CD4-positive, alpha-beta T cell treated with Interleukin-17A for 1 hour (primary cell): ENCODE measurements at regions not wholly inside any gene's neighbourhood (a gene's known extent, or its start where the extent isn't known, plus 50 kb on each side); places are given as distances from the start of the nearest gene placed in this dataset.

Source experiments
- DNase-seq: peaks from one replicate; pipeline ENCODE4 v3.0.0-alpha.2; 2020

DNA sequence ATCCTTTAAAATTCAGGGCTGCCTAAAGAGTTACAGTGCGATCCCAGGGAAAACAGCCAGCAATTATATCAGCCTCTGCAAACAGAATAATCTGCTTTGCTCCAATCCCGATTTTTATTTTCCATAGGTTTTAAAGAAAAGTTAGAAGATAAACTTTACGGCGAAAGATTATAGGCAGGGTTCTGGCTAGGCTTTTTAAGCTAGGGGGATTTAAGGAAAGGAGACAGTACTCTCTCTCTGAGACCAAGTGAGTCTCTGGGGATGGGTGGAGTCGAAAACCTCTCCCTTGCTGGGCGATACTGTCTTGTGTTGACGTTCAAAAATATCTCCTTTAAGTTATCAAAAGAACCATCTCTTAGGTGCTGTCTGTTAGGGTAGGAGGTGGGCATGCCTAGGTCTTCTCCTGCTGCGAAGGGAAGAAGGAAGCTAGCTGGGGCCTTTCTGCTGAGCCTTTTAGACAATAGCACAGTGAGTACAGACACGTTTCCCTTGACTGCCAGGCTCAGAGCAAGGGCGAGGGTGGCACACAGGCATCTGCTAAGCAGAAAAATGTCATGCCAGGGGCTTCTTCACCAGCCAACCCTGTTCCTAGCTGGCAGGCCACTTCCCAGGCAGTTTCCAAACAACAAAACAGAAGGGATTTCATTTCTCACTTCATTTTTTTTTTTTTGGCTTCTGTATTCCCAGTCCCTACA lies 167.9 kb upstream of the MAF start:
- no peak for DNase-seq

DNA sequence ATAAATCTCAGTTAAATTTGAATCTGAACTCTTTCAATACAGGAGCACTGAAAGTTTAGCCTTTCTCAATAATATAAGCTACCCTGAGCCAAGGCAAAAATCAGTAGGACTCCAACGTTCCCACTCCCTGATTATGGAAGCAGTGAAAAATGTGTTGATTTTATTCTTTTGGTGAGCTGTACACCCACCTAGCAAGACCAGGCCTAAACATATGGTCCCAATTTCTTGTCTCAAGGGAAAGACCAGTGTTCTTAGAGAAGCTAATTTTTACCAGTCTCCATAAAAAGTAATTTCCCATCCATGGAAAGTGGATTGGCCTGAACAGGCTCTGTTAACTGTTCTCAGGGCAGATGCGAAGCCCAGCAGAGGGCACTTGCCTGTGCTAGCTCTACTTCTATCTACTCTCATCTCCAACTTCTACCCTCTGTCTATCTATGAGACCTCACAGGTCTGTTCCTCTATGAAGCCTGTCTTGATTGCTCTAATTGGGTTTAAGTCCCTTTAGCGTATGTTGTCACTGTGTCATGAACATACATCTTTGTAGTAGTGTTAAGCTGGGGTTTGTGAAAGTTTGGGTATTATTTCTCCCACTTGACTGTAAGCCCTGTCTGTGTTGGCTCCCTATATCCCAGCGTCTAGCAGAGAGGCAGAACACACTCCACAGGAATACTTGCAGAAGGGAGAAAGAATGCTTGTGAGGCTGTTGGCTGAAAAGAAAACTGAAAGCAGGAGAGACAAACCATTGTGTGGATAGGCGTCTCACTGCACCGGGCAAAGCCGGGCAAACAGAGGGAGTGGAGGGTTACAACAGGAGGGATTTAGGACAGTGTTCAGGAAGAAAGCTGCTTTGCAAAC lies 167.1 kb upstream of the MAF start:
- DNase-seq: no peak

DNA sequence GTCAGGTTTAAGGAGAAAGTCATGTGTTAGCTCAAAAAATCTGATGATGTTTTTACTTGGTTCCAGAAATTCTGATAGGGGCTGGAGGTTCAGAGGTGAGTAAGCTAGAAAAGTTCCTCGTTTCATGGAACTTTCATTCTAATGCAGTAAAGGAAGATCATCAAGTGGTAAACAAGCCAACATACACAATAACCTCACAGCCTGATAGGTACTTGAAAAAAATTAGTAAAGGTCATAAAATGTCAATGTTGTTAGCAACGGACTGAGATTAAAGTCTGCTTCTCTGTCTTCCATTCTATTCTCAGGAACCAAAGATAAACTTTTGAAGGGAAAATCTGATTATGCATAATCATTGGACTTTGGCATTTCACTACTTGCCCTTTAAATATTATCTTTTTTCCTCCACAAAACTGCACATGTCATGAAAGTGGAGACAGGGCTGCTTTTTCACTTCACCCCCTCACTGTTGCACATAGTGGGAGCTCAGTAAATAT lies 165.4 kb upstream of the MAF start:
- no peak for DNase-seq

DNA sequence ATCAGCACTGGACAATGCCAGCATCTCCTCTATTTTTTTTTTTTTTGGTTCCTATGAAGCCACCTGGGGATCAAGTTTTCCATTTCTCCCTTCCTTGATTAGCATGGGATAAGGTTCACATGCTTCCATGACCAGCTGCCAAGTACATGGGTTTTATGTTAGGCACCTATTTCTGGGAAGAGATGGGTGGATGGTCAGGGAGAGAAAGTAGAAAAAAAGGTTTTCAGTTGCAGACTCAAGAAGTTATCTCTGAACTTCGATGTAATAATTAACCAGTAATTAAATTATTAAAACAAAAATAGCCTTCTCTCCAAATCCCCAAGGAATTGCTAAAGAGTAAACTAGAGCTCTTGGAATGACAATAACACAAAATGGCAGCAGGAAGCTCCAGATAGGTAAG lies 164.9 kb upstream of the MAF start:
- no peak for DNase-seq

DNA sequence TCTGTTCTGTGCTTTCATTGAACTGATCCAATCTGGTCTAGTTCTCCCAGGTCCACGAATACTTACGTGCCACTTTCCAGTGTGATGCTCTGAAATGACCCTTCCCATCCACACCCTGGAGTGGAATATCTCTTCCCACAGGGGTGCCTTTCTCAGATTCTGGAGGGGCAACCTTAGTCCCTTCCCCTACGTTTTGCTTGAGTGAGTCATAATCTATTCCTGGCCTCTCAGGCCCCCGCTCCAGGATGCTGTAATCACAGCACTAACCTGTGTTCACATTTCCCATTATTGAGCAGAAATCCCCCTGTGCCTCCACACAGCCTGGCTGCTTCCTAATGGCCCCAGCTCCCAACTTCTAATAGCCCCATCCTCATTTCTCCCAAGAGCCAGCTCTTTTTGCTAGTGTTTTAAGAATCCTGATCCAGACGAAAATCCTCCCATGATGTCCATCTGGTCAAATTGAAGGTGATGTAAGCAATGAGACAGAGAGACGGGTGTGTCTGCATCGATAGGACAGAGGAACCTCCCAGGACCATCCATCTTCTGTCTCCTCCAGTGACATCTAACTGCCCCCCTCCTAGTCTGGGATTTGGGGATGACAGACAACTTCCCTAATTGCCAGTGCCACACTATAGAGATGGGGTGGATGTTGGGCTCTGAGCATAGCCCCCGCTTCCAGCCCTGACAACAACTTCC lies 164.0 kb upstream of the MAF start:
- DNase-seq: no peak

DNA sequence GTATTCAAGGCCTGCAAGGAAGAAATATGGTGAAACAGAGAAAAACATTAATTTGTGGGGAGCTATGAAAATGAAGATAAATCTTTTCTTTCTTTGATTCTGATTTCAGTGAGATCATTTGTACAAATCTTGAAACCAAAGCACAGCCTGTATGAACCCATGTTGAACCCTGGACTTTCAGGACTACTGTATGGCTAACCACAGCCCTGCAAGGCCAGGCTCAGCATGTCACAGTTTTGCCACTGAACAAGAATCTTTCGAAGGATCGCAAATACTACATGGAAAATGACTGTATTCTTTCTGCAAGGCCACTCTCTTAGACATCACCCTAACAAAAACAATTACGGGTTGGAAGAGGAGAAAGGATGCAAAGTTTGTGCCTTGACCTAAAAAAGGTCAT lies 161.7 kb upstream of the MAF start:
- DNase-seq: no peak

- no peak for DNase-seq
These were observed 158.2 kb upstream of the MAF start for GRCh38 chr16:79758615-79759346.

GRCh38 chr16:79757968-79758367 lies 157.4 kb upstream of the MAF start:
- DNase-seq: no peak

DNA sequence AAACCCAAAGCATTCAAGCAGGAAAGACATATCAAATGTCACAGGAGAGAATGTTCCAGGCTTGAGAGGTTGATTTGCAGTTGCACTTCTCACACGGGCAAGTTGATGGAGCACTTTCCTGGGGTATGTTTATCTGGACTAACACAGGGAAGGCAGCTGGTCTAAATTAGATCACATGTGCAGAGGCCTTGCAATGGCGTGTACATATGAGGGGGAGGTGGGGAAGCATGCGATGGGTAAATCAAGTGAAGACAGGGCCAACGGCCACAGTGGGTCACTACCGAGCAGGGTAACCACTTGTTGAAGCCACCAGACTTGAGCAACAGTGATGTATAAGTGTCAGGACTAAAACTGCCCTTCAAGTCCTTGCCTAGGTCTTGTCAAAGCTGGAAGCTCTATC lies 156.6 kb upstream of the MAF start:
- DNase-seq: no peak

GRCh38 chr16:79756571-79756970 lies 156.0 kb upstream of the MAF start:
- no peak for DNase-seq

DNA sequence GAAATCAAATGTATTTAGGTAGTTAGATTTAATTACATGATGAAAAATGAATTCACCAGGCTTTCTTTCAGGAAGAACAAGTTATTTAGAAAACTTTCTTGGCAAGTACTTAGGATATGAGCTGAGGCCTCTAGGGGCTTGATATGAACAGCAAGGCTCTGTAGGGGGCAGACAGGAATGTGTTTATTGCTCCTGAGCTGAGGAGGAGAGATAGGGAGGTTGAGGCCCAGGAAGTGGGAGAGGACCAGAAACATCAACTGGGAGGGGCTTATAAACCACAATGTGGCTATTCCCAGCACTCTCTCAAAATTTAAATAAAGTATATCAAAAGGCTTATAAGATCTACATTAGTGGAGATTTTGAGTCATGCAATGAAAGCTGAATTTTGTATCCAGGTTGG lies 154.0 kb upstream of the MAF start:
- DNase-seq: no peak

DNA sequence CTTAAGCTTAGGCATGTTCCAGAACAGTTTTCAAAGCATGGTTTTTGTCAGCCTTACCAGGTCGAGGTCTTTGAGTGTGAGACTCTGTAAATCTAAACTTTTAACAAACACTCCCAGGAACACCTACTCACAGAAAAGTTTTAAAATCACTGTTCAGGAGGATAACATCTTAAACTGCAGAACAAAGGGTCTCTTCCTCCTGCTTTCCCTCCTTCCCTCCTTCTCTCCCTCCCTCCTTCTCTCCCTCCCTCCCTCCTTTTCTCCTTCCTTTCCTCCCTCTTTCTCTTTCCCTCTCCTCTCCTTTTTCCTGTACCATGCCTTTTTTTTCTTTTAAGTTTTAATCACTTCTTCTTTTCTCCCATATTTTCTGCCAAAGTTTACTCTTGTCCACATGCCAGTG lies 153.5 kb upstream of the MAF start:
- DNase-seq: no peak

DNA sequence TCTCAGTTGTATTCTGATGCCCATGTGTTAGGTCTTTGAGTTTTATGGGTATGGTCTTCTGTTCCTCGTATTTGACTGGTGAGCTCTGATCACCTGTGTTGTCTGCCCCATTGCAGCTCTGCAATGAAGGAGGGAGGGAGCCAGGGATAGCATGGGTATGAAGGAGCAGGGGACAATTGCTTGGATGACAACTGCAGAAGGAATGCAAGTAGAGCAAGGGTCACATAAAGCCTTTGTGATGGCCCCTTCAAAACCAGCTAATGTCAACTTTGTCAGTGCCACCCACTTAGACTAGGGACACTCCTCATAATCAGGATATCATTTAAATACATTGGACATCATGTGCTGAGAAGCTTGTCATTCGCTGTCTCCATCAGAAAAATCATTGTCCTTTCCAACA lies 152.7 kb upstream of the MAF start:
- DNase-seq: no peak

DNA sequence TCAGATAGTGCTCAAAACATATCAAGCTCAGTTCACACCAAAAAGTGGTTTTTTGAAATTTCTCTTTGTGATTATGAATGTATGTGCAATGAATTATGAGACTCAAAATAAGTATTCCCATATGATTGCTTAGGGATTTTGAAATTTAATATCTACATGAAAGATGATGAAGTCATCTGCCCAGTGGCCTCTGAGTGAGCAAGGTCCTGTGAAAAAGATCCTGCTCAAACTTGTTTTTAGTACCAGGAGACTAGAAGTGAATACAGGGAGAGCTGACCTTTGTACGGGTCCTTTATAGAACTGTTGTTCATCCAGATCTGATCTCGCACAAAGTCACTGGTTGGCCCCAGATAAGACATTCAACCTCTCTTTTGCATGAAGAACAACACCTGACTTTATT lies 151.9 kb upstream of the MAF start:
- DNase-seq: no peak

DNA sequence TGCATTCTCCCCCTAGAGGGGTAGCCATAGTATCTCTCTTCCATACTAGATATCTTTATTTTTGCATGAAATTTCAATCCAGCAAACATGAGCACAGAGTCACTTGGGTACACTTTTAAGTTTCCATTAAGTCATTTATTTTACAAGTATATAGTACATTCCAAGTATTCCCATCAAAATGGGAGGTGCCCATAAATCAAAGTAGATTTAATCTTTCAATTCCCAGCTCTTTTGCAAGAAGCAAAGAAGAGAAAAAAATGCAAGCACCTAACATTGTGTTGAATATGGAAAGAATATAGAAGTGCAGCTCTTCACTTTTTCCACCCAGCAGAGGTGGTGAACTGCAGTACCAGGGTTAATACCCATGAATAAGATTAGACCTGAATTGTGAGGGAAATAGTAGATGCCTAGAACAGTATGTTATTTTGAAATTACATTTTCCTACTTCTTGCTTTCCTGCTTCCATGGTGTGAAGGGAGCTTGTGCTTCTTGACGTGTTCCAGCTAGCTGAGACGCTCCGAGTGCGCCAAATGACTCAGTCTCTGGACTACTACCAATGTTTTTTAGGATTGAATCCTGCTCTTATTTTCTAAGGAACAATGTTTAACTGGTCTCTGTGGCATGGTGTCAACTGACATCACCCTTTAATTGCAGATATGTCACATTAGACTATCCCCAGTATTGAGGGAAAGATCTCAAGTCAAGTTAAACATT lies 151.1 kb upstream of the MAF start:
- no peak for DNase-seq

DNA sequence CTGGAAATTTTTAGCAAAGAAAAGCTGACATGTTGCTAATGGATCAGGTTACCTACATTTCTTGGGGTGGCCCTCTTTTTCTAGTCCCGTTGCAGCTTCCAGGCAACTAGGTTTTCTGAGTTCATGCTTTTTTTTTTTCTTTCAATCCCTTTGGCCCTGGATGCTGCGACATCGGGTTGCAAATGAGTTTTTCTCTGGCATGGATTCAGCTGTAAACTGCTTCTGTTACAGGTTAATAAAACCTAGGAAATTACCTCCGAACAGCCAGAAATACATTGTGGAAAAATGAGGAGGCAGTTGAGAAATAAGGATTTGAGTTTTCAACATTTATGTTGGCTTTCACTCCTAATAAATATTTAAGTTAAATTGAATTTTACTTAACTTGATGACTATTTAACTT lies 149.8 kb upstream of the MAF start:
- no peak for DNase-seq

DNA sequence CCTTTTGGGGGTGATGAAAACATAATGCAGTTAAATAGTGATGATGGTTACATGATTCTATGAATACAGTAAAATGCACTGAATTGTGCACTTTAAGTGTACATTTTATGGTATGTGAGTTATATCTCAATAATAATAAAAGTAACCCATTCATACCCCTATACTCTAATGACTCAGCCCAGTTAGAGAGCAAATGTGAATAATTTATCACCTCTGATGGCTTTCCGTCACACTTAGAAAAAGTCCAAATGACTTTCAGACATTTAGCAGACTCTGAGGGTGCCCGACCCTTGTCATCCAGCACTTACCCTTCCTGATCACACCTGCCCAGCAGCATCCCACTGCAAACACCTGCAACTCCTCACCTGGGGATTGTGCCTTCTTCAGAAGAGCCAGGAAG lies 148.1 kb upstream of the MAF start:
- no peak for DNase-seq

DNA sequence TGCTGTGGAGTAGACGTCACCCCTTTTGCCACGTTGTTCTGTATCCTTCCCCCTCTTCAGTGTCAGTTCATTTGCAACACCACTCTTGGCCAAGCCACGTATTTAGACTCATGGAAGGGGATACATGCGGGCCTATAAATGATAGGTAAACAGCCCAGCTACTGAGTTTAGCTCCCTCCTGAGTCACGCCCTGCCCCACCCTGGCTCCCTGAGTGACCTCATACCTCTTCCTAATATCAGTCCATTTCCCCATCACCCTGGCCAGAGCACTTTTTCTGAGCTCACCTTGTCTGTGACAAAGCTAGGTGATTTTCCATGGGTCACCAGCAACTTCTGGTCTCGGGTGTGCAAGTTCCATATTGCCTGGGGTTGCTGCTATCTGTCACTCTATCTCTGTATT lies 147.2 kb upstream of the MAF start:
- no peak for DNase-seq

DNA sequence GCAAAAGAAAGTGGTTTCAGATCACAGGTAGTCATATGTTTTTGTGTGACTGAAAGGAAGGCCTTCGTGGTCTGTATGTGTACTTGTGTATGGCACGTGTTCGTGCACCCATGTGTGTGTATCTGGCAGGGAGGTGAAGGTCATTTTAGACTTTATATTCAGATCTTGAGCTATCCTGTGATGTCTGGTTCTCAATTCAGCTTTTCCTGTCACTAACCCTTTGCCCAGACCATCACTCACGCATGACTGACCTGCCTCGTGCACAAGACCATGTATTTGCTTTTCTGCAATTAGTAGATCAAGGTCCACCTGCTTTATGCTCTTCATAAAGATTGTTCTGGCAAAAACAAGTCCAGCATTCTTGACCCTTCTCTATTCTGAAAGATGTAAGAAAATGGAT lies 139.7 kb upstream of the MAF start:
- no peak for DNase-seq

GRCh38 chr16:79735271-79735670 lies 134.7 kb upstream of the MAF start:
- DNase-seq: no peak

- DNase-seq: no peak
These were observed 134.2 kb upstream of the MAF start for GRCh38 chr16:79734721-79735120.

DNA sequence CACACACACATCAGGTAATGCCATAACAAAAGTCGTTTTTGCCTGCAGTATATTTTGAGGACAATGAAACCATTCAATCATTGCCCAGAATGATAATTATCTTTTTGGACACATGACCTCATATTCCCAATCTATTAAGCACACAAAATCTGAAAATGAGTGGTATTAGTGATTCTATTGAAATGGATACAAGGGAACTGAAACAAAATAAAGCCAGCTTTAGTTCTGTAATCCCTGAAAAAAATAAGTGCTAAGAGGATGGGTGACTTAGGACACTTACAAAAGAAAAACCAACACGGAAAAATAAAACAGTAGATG lies 128.3 kb upstream of the MAF start:
- no peak for DNase-seq
